Neural progenitor cell (in vitro differentiated cells): ENCODE measurements at regions not wholly inside any gene's neighbourhood (a gene's known extent, or its start where the extent isn't known, plus 50 kb on each side); places are given as distances from the start of the nearest gene placed in this dataset.

Experiments used
- DNase-seq: peaks from one replicate; pipeline ENCODE4 v3.0.0-alpha.2; 2016; ENCODE audit warnings: low spot score
- H2AFZ ChIP-seq: fragments of 200-600 bp; sonication (generic); replicated peaks from 2 replicates; pipeline ENCODE4 v1.6.1; 2016; ENCODE audit warnings: antibody characterized with exemption
- H3F3A ChIP-seq: fragments of 200-600 bp; sonication (generic); 2 replicates; pipeline ENCODE4 v1.6.1; 2016; ENCODE audit warnings: antibody characterized with exemption, low read depth
- H3K27ac ChIP-seq: fragments of 200-600 bp; sonication (generic); 2 replicates; pipeline ENCODE4 v1.5.1; 2016; ENCODE audit warnings: mild to moderate bottlenecking
- H3K27me3 ChIP-seq: fragments of 200-600 bp; sonication (generic); 2 replicates; pipeline ENCODE4 v1.6.1; 2016; ENCODE audit warnings: mild to moderate bottlenecking, moderate library complexity
- H3K36me3 ChIP-seq: fragments of 200-600 bp; sonication (generic); 2 replicates; pipeline ENCODE4 v1.5.1; 2016
- H3K4me1 ChIP-seq: fragments of 200-600 bp; sonication (generic); 2 replicates; pipeline ENCODE4 v1.6.1; 2016; ENCODE audit warnings: mixed run types
- H3K4me2 ChIP-seq: fragments of 200-600 bp; sonication (generic); 2 replicates; pipeline ENCODE4 v1.6.1; 2016
- H3K4me3 ChIP-seq: fragments of 200-600 bp; sonication (generic); 2 replicates; pipeline ENCODE4 v1.5.1; 2016
- H3K79me2 ChIP-seq: fragments of 200-600 bp; sonication (generic); 2 replicates; pipeline ENCODE4 v1.6.1; 2016; ENCODE audit warnings: low read depth
- H3K9ac ChIP-seq: fragments of 200-600 bp; sonication (generic); 2 replicates; pipeline ENCODE4 v1.6.1; 2016
- H3K9me3 ChIP-seq: fragments of 200-600 bp; sonication (generic); 2 replicates; pipeline ENCODE4 v1.5.1; 2016; ENCODE audit warnings: low read depth
- H4K20me1 ChIP-seq: fragments of 200-600 bp; sonication (generic); 2 replicates; pipeline ENCODE4 v1.6.1; 2016; ENCODE audit warnings: low read depth
- H3K27ac Mint-ChIP-seq: 3 replicates; pipeline ENCODE4 v1.8.0; 2021; ENCODE audit warnings: mixed read lengths
- H3K27me3 Mint-ChIP-seq: 2 replicates; pipeline ENCODE4 v1.8.0; 2022; ENCODE audit warnings: low read depth, mild to moderate bottlenecking, inconsistent platforms, moderate library complexity, mixed read lengths; ENCODE audit not compliant: insufficient read depth
- H3K36me3 Mint-ChIP-seq: 3 replicates; pipeline ENCODE4 v1.8.0; 2021; ENCODE audit warnings: mixed read lengths
- H3K4me1 Mint-ChIP-seq: 3 replicates; pipeline ENCODE4 v1.8.0; 2021; ENCODE audit warnings: mixed read lengths
- H3K4me3 Mint-ChIP-seq: 3 replicates; pipeline ENCODE4 v1.8.0; 2021; ENCODE audit warnings: mild to moderate bottlenecking, moderate library complexity, mixed read lengths
- H3K9me3 Mint-ChIP-seq: 3 replicates; pipeline ENCODE4 v1.8.0; 2020; ENCODE audit warnings: mixed read lengths
- EZH2 ChIP-seq: fragments of 200-600 bp; sonication (generic); IDR thresholded peaks from 2 replicates; pipeline ENCODE4 v1.6.1; 2017; ENCODE audit warnings: antibody characterized with exemption, mild to moderate bottlenecking, moderate library complexity
- EZH2phosphoT487 ChIP-seq: fragments of 200-600 bp; sonication (generic); IDR thresholded peaks from 2 replicates; pipeline ENCODE4 v1.6.1; 2017; ENCODE audit warnings: antibody characterized with exemption
- TF ChIP-seq, protein P1 (sequence below): fragments of 200-600 bp; sonication (generic); IDR thresholded peaks from 2 replicates; pipeline ENCODE4 v1.5.1; 2017; ENCODE audit warnings: antibody characterized with exemption, mild to moderate bottlenecking

DNA sequence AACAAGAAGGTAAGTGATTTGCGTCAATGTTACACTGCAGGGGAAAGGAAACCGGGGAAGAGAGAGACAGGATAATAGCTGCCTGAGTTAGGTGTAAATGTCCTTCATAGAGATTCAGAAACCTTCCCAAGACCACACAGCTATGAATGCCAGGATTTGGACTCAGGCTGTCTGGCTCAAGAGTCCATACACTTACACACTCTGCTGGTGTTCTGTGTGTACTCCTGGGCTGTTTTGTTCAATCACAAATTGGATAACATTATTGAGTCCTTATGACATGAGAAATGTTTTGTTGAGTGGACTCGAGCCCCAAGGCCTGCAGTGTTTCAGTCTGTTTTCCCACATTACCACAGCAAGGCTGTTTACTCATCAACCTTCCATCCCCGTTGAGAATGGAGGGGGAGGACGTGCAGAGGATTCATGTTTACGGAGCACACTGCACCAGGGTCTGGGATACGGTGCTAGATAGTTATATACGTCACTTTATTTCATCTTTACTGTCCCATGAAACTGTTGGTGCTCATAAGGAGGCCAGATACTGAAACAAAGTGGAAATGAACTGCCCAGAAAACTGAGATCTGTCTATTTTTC lies 450.8 kb downstream of the HAPSTR1 start:
- H3K27me3 Mint-ChIP-seq: no peaks in the 10 kb centered on the region
- H3K4me3 ChIP-seq: no peak overlapping the region
- H3K4me1 Mint-ChIP-seq: peaks cover 7% of the 10 kb centered on the region
- H3K27ac ChIP-seq: no peak overlapping the region
- no peaks in the 10 kb centered on the region for H3K36me3 Mint-ChIP-seq
- H3K9ac ChIP-seq: no peak overlapping the region
- H3K9me3 ChIP-seq: peaks cover 6% of the 10 kb centered on the region
- H4K20me1 ChIP-seq: no peaks in the 10 kb centered on the region
- H3K4me2 ChIP-seq: no peak overlapping the region
- TF ChIP-seq EZH2phosphoT487 (no peak), EZH2 (no peak)
- peaks cover 2% of the 10 kb centered on the region for H3K9me3 Mint-ChIP-seq
- no peaks in the 10 kb centered on the region for H3K4me1 ChIP-seq
- H3F3A ChIP-seq: no peaks in the 10 kb centered on the region
- H3K79me2 ChIP-seq: no peaks in the 10 kb centered on the region
- no peaks in the 10 kb centered on the region for H3K36me3 ChIP-seq
- H3K27me3 ChIP-seq: no peaks in the 10 kb centered on the region
- H2AFZ ChIP-seq: no peak overlapping the region
- DNase-seq: no peak
- no peak overlapping the region for H3K4me3 Mint-ChIP-seq
- H3K27ac Mint-ChIP-seq: no peak overlapping the region

DNA sequence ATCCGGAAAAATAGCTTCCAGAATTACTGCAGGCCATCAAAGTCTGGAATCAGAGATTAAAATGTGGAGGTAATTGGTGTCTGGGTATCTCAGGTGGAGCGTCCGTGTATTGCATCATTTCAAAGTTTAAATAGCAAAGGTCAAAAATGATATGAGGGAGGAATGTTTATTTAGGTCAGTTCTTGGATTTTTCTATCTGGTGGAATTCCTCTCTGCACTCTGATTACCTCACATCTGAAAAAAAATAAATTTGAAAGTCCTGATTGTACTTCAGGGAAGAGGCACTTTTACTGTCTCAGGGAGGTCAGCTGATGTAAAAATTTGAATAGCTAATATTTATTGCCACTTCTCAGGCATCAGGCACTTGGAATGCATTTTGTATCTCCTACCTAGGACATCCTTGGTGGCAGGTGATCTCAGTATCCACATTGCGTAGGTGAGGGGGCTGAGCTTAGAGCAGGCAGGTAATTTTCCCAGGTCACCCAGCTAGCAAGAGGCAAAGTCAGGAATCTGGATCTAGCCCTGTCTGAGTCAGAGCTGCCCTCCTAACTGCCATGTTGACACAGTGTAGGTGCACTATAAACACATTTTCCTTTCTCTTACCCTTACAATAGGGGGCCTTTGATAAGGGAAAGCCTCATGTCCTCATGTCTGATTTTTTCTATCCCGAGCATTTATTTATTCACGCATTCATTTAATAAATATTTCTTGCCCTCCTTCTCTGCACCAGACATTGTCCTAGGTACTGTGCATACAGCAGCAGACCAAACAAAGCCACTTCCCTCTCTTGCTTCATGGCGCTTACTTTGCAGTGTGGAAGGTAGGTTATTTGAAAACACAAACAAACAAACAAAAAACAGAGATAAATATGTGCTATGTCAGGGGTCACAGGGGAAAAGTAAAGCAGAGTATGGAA lies 454.3 kb downstream of the HAPSTR1 start:
- Histone ChIP-seq H3K4me2 (no peak overlapping the region), H3K36me3 (no peaks in the 10 kb centered on the region), H3K27me3 (no peaks in the 10 kb centered on the region), H3K9me3 (no peaks in the 10 kb centered on the region), H2AFZ (no peak overlapping the region), H3F3A (no peaks in the 10 kb centered on the region), H3K27ac (no peak overlapping the region), H3K4me1 (no peaks in the 10 kb centered on the region), H3K4me3 (no peak overlapping the region), H4K20me1 (no peaks in the 10 kb centered on the region), H3K9ac (no peak overlapping the region), H3K79me2 (no peaks in the 10 kb centered on the region)
- Mint-ChIP-seq H3K4me3 (no peak overlapping the region), H3K9me3 (no peaks in the 10 kb centered on the region), H3K4me1 (peaks cover 7% of the 10 kb centered on the region), H3K36me3 (no peaks in the 10 kb centered on the region), H3K27me3 (no peaks in the 10 kb centered on the region), H3K27ac (no peak overlapping the region)
- TF ChIP-seq EZH2phosphoT487: no peak
- TF ChIP-seq EZH2: no peak
- TF ChIP-seq, protein P1, sequence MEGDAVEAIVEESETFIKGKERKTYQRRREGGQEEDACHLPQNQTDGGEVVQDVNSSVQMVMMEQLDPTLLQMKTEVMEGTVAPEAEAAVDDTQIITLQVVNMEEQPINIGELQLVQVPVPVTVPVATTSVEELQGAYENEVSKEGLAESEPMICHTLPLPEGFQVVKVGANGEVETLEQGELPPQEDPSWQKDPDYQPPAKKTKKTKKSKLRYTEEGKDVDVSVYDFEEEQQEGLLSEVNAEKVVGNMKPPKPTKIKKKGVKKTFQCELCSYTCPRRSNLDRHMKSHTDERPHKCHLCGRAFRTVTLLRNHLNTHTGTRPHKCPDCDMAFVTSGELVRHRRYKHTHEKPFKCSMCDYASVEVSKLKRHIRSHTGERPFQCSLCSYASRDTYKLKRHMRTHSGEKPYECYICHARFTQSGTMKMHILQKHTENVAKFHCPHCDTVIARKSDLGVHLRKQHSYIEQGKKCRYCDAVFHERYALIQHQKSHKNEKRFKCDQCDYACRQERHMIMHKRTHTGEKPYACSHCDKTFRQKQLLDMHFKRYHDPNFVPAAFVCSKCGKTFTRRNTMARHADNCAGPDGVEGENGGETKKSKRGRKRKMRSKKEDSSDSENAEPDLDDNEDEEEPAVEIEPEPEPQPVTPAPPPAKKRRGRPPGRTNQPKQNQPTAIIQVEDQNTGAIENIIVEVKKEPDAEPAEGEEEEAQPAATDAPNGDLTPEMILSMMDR: no peak
- no peak for DNase-seq

DNA sequence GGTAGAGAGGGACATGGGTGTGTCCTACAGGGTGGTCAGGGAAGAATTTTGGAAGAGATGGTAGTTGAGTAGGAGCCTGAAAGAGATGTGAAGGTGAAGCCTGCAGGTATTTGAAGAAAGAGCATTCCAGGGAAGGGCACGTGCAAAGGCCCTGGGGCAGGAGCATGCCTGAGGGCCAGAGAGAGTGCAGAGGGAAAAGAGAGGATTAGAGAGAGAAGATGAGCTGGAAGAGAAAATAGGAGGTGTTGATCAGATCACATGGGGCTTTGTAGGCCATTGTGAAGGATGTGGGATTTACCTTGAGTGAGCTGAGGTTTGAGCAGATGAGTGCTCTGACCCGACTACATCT lies 455.0 kb downstream of the HAPSTR1 start:
- H3K36me3 Mint-ChIP-seq: no peaks in the 10 kb centered on the region
- H3K4me2 ChIP-seq: no peak overlapping the region
- no peak overlapping the region for H3K27ac ChIP-seq
- H3K79me2 ChIP-seq: no peaks in the 10 kb centered on the region
- no peak for DNase-seq
- no peak overlapping the region for H3K9ac ChIP-seq
- H3K9me3 ChIP-seq: no peaks in the 10 kb centered on the region
- no peaks in the 10 kb centered on the region for H3K4me1 ChIP-seq
- no peaks in the 10 kb centered on the region for H3K9me3 Mint-ChIP-seq
- H2AFZ ChIP-seq: no peak overlapping the region
- no peaks in the 10 kb centered on the region for H3K36me3 ChIP-seq
- H3K27me3 Mint-ChIP-seq: no peaks in the 10 kb centered on the region
- peaks cover 7% of the 10 kb centered on the region for H3K4me1 Mint-ChIP-seq
- H3K27me3 ChIP-seq: no peaks in the 10 kb centered on the region
- H3K4me3 Mint-ChIP-seq: no peak overlapping the region
- H3F3A ChIP-seq: no peaks in the 10 kb centered on the region
- H3K27ac Mint-ChIP-seq: no peak overlapping the region
- no peak overlapping the region for H3K4me3 ChIP-seq
- H4K20me1 ChIP-seq: no peaks in the 10 kb centered on the region
- no peak for TF ChIP-seq EZH2

DNA sequence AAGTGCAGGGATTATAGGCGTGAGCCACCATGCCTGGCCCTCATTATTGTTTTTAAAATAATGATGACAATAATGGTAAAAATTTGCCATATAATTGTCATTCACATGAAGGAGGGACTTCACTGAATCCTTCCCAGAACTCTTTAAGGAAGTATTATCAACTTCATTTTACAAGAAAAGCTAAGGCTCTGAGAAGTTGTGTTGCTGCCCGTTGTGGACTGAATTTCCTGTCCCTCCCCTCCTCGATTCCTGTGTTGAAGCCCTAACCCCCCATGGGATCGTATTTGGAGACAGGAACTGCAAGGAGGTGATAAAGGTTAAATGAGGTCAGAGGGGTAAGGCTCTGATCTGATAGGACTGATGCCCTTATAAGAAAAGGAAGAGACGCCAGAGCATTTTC lies 458.0 kb downstream of the HAPSTR1 start:
- H3K27me3 ChIP-seq: no peaks in the 10 kb centered on the region
- H3K4me1 Mint-ChIP-seq: peaks cover 2% of the 10 kb centered on the region
- H4K20me1 ChIP-seq: no peaks in the 10 kb centered on the region
- H2AFZ ChIP-seq: no peak overlapping the region
- no peaks in the 10 kb centered on the region for H3K79me2 ChIP-seq
- no peaks in the 10 kb centered on the region for H3K9me3 Mint-ChIP-seq
- no peaks in the 10 kb centered on the region for H3K4me1 ChIP-seq
- no peak overlapping the region for H3K4me3 ChIP-seq
- no peak overlapping the region for H3K4me2 ChIP-seq
- TF ChIP-seq EZH2 (no peak), EZH2phosphoT487 (no peak)
- TF ChIP-seq, protein P1: no peak
- H3K36me3 Mint-ChIP-seq: no peaks in the 10 kb centered on the region
- H3K27me3 Mint-ChIP-seq: peaks cover under 1% of the 10 kb centered on the region
- DNase-seq: no peak
- no peak overlapping the region for H3K9ac ChIP-seq
- H3K27ac ChIP-seq: no peak overlapping the region
- H3F3A ChIP-seq: no peaks in the 10 kb centered on the region
- H3K4me3 Mint-ChIP-seq: no peak overlapping the region
- H3K36me3 ChIP-seq: no peaks in the 10 kb centered on the region
- H3K9me3 ChIP-seq: peaks cover 2% of the 10 kb centered on the region
- H3K27ac Mint-ChIP-seq: no peak overlapping the region
